C4-2B (cell line): ENCODE measurements at regions not wholly inside any gene's neighbourhood (a gene's known extent, or its start where the extent isn't known, plus 50 kb on each side); places are given as distances from the start of the nearest gene placed in this dataset.

ENCODE experiments used
- H3K27ac ChIP-seq: fragments of 450-650 bp; 2 replicates; pipeline ENCODE4 v1.5.1; 2017
- CTCF ChIP-seq: fragments of 450-650 bp; conservative IDR thresholded peaks from 2 replicates; pipeline ENCODE4 v1.5.1; 2017; ENCODE audit warnings: mild to moderate bottlenecking
- ZFX ChIP-seq: fragments of 450-650 bp; IDR thresholded peaks from 2 replicates; pipeline ENCODE4 v1.6.1; 2017

- no peak overlapping the region for H3K27ac ChIP-seq
- TF ChIP-seq ZFX (no peak), CTCF (no peak)
Observed at GRCh38 chr18:53755914-53756609, 468.4 kb downstream of the MBD2 start.

- TF ChIP-seq ZFX: no peak
- H3K27ac ChIP-seq: no peak overlapping the region
Observed at GRCh38 chr18:53754154-53754553, 470.3 kb downstream of the MBD2 start.

GRCh38 chr18:53753601-53754000 lies 470.9 kb downstream of the MBD2 start:
- no peak for TF ChIP-seq ZFX
- TF ChIP-seq CTCF: no peak
- no peak overlapping the region for H3K27ac ChIP-seq

GRCh38 chr18:53752781-53753367 lies 471.6 kb downstream of the MBD2 start:
- no peak for TF ChIP-seq CTCF
- TF ChIP-seq ZFX: no peak
- H3K27ac ChIP-seq: no peak overlapping the region

- TF ChIP-seq CTCF: no peak
- no peak for TF ChIP-seq ZFX
- H3K27ac ChIP-seq: no peak overlapping the region
Observed at GRCh38 chr18:53749766-53750165, 474.7 kb downstream of the MBD2 start.

- no peak overlapping the region for H3K27ac ChIP-seq
- TF ChIP-seq CTCF (no peak), ZFX (no peak)
Observed at GRCh38 chr18:53747663-53748160, 476.8 kb downstream of the MBD2 start.

GRCh38 chr18:53747210-53747609 lies 477.3 kb downstream of the MBD2 start:
- no peak for TF ChIP-seq CTCF
- TF ChIP-seq ZFX: no peak
- H3K27ac ChIP-seq: no peak overlapping the region

GRCh38 chr18:53745986-53746385 lies 478.5 kb downstream of the MBD2 start:
- TF ChIP-seq ZFX: no peak
- TF ChIP-seq CTCF: no peak
- H3K27ac ChIP-seq: no peak overlapping the region
